HL-60 (cell line): ENCODE measurements at regions not wholly inside any gene's neighbourhood (a gene's known extent, or its start where the extent isn't known, plus 50 kb on each side); places are given as distances from the start of the nearest gene placed in this dataset.

Experiments used
- DNase-seq, 2 experiments: peaks; one replicate each; pipeline ENCODE4 v3.0.0-alpha.2; 2010 to 2020; ENCODE audit warnings: low read depth in 1 of 2, low spot score in 1 of 2
- H3K27ac ChIP-seq: fragments of 250-450 bp; sonication (Bioruptor Pico); replicated peaks from 2 replicates; pipeline ENCODE4 v1.5.1; 2020; ENCODE audit warnings: mild to moderate bottlenecking, moderate library complexity
- H3K27me3 ChIP-seq: fragments of 250-450 bp; sonication (Bioruptor Pico); 2 replicates; pipeline ENCODE4 v1.5.1; 2021; ENCODE audit warnings: mild to moderate bottlenecking, moderate library complexity; ENCODE audit not compliant: insufficient read depth, poor library complexity, severe bottlenecking
- H3K4me3 ChIP-seq: replicated peaks from 2 replicates; pipeline ENCODE4 v1.5.1; 2011; ENCODE audit warnings: mild to moderate bottlenecking, control low read depth, low read length; ENCODE audit not compliant: insufficient read depth
- GABPA ChIP-seq: IDR thresholded peaks from 2 replicates; pipeline ENCODE4 v1.6.1; 2012; ENCODE audit warnings: low read depth
- POLR2AphosphoS5 ChIP-seq: IDR thresholded peaks from 2 replicates; pipeline ENCODE4 v1.6.1; 2012; ENCODE audit warnings: low read depth
- SPI1 ChIP-seq: IDR thresholded peaks from 2 replicates; pipeline ENCODE4 v1.6.1; 2012; ENCODE audit warnings: low read depth, mild to moderate bottlenecking, borderline replicate concordance
- TF ChIP-seq, protein P1 (sequence below): IDR thresholded peaks from 2 replicates; pipeline ENCODE4 v1.6.1; 2012; ENCODE audit warnings: low read depth; ENCODE audit not compliant: insufficient replicate concordance
- TF ChIP-seq, protein P2 (sequence below): IDR thresholded peaks from one replicate; pipeline ENCODE4 v1.5.1; 2011; ENCODE audit warnings: low read length, control low read depth, inconsistent platforms; ENCODE audit not compliant: insufficient read depth

DNA sequence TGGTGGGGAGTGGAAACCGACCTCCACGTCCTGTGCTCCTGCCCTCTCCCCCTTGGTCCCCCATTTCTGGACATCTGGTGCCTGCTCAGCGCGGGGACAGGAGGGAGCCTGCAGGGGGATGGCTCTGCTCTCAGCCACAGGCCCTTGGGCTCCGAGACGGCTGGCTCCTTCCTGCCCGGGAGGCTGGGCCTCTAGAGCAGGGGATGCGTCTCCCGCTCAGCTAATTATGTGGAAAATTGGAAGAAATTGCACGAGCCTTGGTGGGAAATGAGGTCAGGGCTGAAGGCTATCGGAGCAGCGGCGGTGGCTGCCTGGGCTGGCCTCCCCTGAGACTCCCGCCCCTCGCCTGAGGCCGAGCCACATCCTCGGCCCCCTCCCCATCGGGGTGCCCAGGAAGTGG is 154.6 kb upstream of the CIBAR2 start:
- TF ChIP-seq SPI1: no peak
- TF ChIP-seq GABPA: no peak
- TF ChIP-seq, protein P1, sequence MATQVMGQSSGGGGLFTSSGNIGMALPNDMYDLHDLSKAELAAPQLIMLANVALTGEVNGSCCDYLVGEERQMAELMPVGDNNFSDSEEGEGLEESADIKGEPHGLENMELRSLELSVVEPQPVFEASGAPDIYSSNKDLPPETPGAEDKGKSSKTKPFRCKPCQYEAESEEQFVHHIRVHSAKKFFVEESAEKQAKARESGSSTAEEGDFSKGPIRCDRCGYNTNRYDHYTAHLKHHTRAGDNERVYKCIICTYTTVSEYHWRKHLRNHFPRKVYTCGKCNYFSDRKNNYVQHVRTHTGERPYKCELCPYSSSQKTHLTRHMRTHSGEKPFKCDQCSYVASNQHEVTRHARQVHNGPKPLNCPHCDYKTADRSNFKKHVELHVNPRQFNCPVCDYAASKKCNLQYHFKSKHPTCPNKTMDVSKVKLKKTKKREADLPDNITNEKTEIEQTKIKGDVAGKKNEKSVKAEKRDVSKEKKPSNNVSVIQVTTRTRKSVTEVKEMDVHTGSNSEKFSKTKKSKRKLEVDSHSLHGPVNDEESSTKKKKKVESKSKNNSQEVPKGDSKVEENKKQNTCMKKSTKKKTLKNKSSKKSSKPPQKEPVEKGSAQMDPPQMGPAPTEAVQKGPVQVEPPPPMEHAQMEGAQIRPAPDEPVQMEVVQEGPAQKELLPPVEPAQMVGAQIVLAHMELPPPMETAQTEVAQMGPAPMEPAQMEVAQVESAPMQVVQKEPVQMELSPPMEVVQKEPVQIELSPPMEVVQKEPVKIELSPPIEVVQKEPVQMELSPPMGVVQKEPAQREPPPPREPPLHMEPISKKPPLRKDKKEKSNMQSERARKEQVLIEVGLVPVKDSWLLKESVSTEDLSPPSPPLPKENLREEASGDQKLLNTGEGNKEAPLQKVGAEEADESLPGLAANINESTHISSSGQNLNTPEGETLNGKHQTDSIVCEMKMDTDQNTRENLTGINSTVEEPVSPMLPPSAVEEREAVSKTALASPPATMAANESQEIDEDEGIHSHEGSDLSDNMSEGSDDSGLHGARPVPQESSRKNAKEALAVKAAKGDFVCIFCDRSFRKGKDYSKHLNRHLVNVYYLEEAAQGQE: no peak
- TF ChIP-seq, protein P2, sequence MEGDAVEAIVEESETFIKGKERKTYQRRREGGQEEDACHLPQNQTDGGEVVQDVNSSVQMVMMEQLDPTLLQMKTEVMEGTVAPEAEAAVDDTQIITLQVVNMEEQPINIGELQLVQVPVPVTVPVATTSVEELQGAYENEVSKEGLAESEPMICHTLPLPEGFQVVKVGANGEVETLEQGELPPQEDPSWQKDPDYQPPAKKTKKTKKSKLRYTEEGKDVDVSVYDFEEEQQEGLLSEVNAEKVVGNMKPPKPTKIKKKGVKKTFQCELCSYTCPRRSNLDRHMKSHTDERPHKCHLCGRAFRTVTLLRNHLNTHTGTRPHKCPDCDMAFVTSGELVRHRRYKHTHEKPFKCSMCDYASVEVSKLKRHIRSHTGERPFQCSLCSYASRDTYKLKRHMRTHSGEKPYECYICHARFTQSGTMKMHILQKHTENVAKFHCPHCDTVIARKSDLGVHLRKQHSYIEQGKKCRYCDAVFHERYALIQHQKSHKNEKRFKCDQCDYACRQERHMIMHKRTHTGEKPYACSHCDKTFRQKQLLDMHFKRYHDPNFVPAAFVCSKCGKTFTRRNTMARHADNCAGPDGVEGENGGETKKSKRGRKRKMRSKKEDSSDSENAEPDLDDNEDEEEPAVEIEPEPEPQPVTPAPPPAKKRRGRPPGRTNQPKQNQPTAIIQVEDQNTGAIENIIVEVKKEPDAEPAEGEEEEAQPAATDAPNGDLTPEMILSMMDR: no peak
- no peak for TF ChIP-seq POLR2AphosphoS5
- H3K27ac ChIP-seq: no peak overlapping the region
- H3K4me3 ChIP-seq: no peak overlapping the region
- peaks cover 12% of the 10 kb centered on the region for H3K27me3 ChIP-seq
- no peak for DNase-seq

DNA sequence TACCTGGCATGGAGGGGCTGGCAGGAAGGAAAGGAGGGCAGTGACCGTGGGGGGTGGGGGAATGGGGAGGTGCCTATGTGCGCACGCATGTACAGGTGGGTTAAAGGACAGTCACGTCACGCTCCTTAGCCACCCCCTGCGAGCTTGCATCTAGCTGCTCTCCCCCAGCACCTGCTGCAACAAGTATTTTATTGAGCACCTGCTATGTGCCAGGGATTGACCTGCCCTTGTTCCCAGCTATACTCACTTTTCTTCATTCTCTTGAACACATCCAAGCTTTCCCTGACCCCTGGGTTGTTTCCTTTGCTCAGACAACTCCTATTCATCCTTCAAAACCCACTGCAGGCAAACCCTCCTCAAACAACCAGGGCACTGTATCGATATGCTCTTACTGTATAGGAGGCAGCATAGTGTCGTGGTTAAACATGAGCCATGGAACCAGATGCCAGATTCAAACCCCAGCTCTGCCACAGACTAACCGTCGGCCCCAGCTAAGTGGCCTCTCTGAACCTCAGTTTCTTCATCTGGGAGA is 155.2 kb upstream of the CIBAR2 start:
- Histone ChIP-seq H3K27me3 (peaks cover 6% of the 10 kb centered on the region), H3K4me3 (no peak overlapping the region), H3K27ac (no peak overlapping the region)
- no peak for DNase-seq
- TF ChIP-seq, protein P1: no peak
- no peak for TF ChIP-seq SPI1

DNA sequence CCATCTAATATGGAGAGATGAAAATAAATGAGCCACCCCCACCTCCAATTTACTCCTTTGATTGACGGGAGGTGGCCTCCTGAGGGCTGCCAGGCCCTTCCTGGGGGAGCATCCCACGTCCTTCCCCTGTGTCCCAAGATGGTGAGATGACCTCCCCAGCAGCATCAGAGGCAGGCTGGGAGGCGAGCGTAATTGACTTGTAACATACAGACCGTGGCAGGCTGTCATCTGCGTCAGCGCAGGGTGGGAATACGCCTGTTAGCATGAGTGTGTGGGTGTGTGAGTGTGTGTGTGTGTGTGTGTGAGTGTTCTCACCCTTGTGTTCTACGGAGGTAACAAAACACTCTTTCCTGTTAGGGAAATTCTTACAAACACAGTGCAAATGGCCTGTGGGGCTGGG is 156.9 kb upstream of the CIBAR2 start:
- Histone ChIP-seq H3K27ac (no peak overlapping the region), H3K27me3 (no peaks in the 10 kb centered on the region), H3K4me3 (no peak overlapping the region)
- TF ChIP-seq, protein P1: no peak
- TF ChIP-seq GABPA (no peak), POLR2AphosphoS5 (no peak), SPI1 (no peak)
- TF ChIP-seq, protein P2: no peak
- DNase-seq: no peak

DNA sequence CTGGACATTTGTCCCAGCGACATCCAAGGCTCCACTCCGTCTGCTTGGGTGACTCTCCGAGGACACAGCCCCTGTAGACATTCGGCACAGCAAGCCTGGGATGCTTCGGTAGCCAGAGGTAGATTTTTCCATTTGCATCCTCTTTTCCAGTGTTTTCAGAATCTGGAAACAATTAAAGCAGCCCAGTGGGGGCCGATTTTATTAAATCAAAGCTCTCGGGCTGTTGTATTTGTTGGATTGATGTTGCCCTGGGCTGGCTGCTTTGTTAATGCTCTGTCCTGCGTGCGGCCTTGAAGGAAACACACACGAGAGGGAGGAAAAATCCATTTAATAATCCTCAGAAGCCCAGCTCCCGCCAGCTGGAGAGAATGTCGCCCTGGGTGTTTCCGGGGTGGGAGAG is 158.1 kb upstream of the CIBAR2 start:
- TF ChIP-seq POLR2AphosphoS5 (no peak), GABPA (no peak), SPI1 (no peak)
- TF ChIP-seq, protein P2: no peak
- TF ChIP-seq, protein P1: no peak
- H3K4me3 ChIP-seq: no peak overlapping the region
- no peak overlapping the region for H3K27ac ChIP-seq
- no peaks in the 10 kb centered on the region for H3K27me3 ChIP-seq
- DNase-seq: no peak
